Astrocyte (in vitro differentiated cells and primary cell): ENCODE measurements at regions not wholly inside any gene's neighbourhood (a gene's known extent, or its start where the extent isn't known, plus 50 kb on each side); places are given as distances from the start of the nearest gene placed in this dataset.

Experiments used
- CTCF ChIP-seq: IDR thresholded peaks from 2 replicates; pipeline ENCODE4 v1.5.1; 2011; ENCODE audit warnings: low read depth, mild to moderate bottlenecking, inconsistent platforms, low read length, moderate library complexity; ENCODE audit not compliant: insufficient read depth
- EZH2 ChIP-seq: IDR thresholded peaks from 2 replicates; pipeline ENCODE4 v1.6.1; 2012; ENCODE audit warnings: mild to moderate bottlenecking, low read length, inconsistent platforms; ENCODE audit not compliant: insufficient read depth

GRCh38 chr12:115132905-115133304 lies 448.9 kb upstream of the TBX3 start:
- TF ChIP-seq CTCF (no peak), EZH2 (no peak)
